Suppressor macrophage (primary cell): ENCODE measurements at regions not wholly inside any gene's neighbourhood (a gene's known extent, or its start where the extent isn't known, plus 50 kb on each side); places are given as distances from the start of the nearest gene placed in this dataset.

ENCODE experiments used
- DNase-seq, 4 experiments: peaks; one replicate each; pipeline ENCODE4 v3.0.0-alpha.2; 2020 to 2022

- DNase-seq: no peak
Observed at GRCh38 chr12:34347367-34347766, 325.1 kb downstream of the ALG10 start.

GRCh38 chr12:34348064-34348463 lies 325.8 kb downstream of the ALG10 start:
- DNase-seq: no peak

- no peak for DNase-seq
Observed at GRCh38 chr12:34348836-34349672, 326.8 kb downstream of the ALG10 start.

- DNase-seq: no peak
Observed at GRCh38 chr12:34349673-34349961, 327.3 kb downstream of the ALG10 start.

GRCh38 chr12:34350092-34351041 lies 328.1 kb downstream of the ALG10 start:
- DNase-seq: no peak

- DNase-seq: no peak
Observed at GRCh38 chr12:34352098-34352497, 329.8 kb downstream of the ALG10 start.

- no peak for DNase-seq
Observed at GRCh38 chr12:34354239-34355200, 332.2 kb downstream of the ALG10 start.

GRCh38 chr12:34356233-34356987 lies 334.1 kb downstream of the ALG10 start:
- DNase-seq: no peak

- no peak for DNase-seq
Observed at GRCh38 chr12:34357791-34358190, 335.5 kb downstream of the ALG10 start.

- DNase-seq: no peak
Observed at GRCh38 chr12:34358198-34358597, 335.9 kb downstream of the ALG10 start.

GRCh38 chr12:34361721-34362316 lies 339.5 kb downstream of the ALG10 start:
- DNase-seq: no peak

GRCh38 chr12:34363050-34363673 lies 340.9 kb downstream of the ALG10 start:
- no peak for DNase-seq

GRCh38 chr12:34368079-34368478 lies 345.8 kb downstream of the ALG10 start:
- no peak for DNase-seq

GRCh38 chr12:34371050-34371449 lies 348.8 kb downstream of the ALG10 start:
- no peak for DNase-seq

- no peak for DNase-seq
Observed at GRCh38 chr12:34372003-34372402, 349.7 kb downstream of the ALG10 start.

- no peak for DNase-seq
Observed at GRCh38 chr12:34373926-34374325, 351.6 kb downstream of the ALG10 start.

GRCh38 chr12:34376133-34376799 lies 354.0 kb downstream of the ALG10 start:
- DNase-seq: no peak

- no peak for DNase-seq
Observed at GRCh38 chr12:34377243-34378035, 355.1 kb downstream of the ALG10 start.

- no peak for DNase-seq
Observed at GRCh38 chr12:34379142-34379541, 356.8 kb downstream of the ALG10 start.
